ENCODE measurements at regions not wholly inside any gene's neighbourhood (a gene's known extent, or its start where the extent isn't known, plus 50 kb on each side); places are given as distances from the start of the nearest gene placed in this dataset.

DNA sequence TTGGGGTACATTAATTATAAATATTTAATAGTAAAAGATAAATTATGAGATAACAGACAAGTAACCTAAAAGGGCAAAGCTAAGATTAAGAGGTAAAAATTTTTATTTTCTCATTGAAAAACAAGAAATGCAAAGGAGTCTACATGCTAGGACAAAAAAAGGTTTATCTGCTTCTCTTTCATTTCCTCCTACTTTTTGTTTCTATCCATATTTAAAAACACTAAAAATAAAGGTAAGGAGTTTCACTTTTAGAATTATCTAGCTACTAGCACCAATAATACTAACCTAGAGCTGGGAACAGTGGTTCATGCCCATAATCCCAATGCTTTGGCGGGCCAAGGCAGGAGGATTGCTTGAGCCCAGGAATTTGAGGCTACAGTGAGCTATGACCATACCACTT, 1551.7 kb upstream of the SLC39A10 start:
- DNase-seq (ENCODE audit: low spot score) (no peak), ATAC-seq (ENCODE audit: low FRiP score) (no peak)
- TF ChIP-seq, protein P1, sequence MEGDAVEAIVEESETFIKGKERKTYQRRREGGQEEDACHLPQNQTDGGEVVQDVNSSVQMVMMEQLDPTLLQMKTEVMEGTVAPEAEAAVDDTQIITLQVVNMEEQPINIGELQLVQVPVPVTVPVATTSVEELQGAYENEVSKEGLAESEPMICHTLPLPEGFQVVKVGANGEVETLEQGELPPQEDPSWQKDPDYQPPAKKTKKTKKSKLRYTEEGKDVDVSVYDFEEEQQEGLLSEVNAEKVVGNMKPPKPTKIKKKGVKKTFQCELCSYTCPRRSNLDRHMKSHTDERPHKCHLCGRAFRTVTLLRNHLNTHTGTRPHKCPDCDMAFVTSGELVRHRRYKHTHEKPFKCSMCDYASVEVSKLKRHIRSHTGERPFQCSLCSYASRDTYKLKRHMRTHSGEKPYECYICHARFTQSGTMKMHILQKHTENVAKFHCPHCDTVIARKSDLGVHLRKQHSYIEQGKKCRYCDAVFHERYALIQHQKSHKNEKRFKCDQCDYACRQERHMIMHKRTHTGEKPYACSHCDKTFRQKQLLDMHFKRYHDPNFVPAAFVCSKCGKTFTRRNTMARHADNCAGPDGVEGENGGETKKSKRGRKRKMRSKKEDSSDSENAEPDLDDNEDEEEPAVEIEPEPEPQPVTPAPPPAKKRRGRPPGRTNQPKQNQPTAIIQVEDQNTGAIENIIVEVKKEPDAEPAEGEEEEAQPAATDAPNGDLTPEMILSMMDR (IDR thresholded peaks at IDR 0.05), result no peak

DNA sequence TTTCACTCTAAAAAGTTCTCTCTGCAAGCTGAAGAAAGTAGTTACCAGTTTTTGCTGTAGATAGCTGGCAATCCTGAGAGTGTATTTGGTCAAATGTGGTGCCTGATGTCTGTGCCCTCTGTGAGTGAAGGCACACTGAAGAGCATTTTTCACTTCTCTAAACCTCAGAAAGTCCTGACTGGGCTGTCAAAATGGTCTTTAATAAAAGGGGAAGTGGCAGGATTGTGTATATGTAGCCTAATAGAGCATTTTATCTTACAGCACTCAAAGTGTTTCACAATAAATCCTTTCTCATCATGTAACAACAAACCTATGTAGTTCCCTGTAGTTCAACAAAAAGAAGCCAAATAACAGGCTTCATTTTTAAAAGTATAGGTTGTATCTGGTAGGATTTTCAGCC, 1552.3 kb upstream of the SLC39A10 start:
- no peak for DNase-seq (ENCODE audit: low spot score)
- TF ChIP-seq, protein P1 (IDR thresholded peaks at IDR 0.05), result no peak
- no peak for ATAC-seq (ENCODE audit: low FRiP score)

DNA sequence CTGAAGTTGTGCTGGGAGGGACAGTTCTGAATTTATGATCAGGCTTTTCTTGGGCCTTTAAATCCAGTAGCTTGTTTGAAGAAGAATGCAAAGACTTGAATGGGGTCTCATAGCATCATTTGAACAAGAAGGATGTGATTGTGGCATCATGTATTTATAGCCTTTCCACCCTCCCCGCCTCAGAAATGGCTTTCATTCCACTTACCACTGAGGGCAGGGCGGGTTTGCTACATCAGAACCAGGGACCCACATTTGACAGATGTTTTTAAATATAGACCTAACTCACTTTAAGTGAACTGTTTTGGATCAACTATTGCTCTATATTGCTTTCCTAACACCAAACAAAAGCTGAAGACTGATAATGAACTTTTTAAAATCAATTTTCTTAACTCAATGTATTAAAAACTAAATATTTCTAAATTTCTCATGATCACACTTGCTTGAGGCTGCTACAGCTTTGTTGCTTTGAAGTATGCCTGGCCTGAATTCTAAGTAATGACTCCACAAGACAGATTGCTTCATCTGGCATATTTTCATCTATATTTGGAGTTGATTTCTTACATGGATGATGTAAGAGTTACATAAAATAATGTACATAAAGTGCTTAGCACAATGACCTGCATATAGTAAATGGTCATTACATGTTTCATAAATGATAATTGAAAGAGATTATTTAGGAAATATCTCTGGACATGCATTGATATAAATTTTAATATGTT, 1552.9 kb upstream of the SLC39A10 start:
- ATAC-seq (ENCODE audit: low FRiP score), result no peak
- DNase-seq (ENCODE audit: low spot score), result no peak
- TF ChIP-seq, protein P1 (IDR thresholded peaks at IDR 0.05), result no peak

DNA sequence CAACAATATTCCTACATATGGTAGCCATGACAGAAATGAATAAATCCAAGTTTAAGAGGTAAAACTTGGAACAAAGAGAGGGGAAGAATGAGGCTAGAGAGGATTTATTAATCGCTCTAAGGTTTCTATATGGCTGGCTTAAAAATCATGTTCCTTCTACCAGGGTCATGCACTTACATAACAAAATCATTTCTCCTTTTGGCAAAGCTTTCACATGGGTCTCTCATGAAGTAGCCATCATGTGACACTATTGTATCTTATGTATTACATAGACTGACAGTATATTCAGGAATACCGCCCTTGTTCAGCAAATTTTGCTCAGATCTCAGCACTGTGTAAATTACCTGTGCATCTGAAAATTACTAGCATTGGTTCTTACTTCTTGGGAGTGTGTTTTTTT, 1554.5 kb upstream of the SLC39A10 start:
- no peak for DNase-seq (ENCODE audit: low spot score)
- no peak for ATAC-seq (ENCODE audit: low FRiP score)
- TF ChIP-seq, protein P1 (IDR thresholded peaks at IDR 0.05), result no peak

DNA sequence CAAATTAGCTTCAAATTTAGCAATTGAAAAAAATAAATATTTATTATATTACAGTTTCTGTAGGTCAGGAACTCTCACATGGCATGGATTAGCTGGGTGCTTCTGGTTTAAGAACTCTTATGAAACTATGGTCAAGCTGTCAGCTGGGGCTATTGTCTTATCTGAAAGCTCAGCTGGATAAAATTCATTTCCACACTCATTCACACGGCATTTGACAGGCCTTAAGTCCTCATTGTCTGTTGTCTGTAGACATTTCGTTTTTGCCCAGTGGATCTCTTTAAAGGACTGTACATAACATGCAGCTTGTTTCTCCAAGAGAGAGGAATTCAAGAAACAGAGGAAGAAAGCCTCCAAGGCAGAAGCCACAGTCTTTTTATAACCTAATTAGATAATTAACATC, 1556.8 kb upstream of the SLC39A10 start:
- TF ChIP-seq, protein P1 (IDR thresholded peaks at IDR 0.05), result no peak
- DNase-seq (ENCODE audit: low spot score), result no peak
- ATAC-seq (ENCODE audit: low FRiP score), result no peak

DNA sequence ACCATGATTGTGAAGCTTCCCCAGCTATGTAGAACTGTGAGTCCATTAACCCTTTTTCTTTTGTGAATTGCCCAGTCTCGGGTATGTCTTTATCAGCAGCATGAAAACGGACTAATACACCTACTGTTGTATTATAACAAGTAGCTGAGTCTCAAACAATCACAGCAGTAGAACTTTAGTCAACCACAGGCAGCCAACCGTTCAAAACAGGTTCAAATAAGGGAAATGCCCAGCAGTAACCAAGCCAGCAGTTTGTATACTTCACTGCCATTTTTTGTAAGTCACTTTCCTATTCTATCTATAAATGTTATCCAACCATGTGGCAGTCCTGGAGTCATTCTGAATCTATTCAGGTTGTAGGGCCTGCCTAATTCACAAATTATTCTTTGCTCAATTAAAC, 1560.6 kb upstream of the SLC39A10 start:
- TF ChIP-seq, protein P1 (IDR thresholded peaks at IDR 0.05), result no peak
- ATAC-seq (ENCODE audit: low FRiP score) (no peak), DNase-seq (ENCODE audit: low spot score) (no peak)

DNA sequence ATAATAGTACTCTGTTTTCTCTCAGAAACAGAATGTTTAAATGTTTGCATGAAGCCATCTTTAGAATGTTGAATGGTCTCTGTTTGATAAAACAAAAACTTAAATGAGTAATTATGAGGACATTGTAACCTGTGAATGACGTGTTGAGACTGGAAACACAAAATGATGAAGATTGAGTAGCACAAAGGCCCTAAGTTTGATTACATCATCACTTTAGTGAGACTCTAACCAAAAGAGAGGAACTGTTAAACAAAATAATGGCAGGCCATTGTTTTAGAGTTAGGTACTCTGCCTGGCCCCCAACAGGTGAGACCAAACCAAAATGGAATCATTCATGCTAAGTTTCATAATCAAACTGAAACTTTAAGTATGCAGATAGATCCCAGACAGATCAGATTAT, 1561.7 kb upstream of the SLC39A10 start:
- ATAC-seq (ENCODE audit: low FRiP score) (no peak), DNase-seq (ENCODE audit: low spot score) (no peak)
- TF ChIP-seq, protein P1 (IDR thresholded peaks at IDR 0.05), result no peak

All from omental fat pad (tissue), 3 donors.